22Rv1 (cell line): ENCODE measurements at regions not wholly inside any gene's neighbourhood (a gene's known extent, or its start where the extent isn't known, plus 50 kb on each side); places are given as distances from the start of the nearest gene placed in this dataset.

Experiments
- ZFX ChIP-seq: fragments of 450-650 bp; IDR thresholded peaks from 2 replicates; pipeline ENCODE4 v1.6.1; 2017; ENCODE audit warnings: antibody characterized with exemption, borderline replicate concordance
- TF ChIP-seq, protein P1 (sequence below): fragments of 450-650 bp; IDR thresholded peaks from 2 replicates; pipeline ENCODE4 v1.5.1; 2017; ENCODE audit warnings: mild to moderate bottlenecking

DNA sequence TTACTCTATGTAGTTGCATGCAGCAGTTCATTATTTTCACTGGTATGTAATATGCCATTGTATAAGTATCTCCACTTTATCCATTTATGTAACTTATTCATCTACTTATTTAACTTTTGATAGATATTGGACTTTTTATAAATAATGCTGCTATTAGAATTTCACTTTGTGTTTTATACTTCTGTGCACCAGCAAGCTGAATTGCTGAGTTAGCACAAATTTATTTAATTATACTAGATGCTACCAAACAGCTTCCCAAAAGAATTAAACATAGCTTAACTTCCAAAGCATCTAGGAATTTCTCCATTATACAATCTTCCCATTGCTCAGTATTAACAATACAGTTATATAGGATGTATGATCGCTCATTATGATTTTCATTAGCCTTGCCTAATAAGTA, 308.0 kb upstream of the FKBP1C start:
- TF ChIP-seq, protein P1, sequence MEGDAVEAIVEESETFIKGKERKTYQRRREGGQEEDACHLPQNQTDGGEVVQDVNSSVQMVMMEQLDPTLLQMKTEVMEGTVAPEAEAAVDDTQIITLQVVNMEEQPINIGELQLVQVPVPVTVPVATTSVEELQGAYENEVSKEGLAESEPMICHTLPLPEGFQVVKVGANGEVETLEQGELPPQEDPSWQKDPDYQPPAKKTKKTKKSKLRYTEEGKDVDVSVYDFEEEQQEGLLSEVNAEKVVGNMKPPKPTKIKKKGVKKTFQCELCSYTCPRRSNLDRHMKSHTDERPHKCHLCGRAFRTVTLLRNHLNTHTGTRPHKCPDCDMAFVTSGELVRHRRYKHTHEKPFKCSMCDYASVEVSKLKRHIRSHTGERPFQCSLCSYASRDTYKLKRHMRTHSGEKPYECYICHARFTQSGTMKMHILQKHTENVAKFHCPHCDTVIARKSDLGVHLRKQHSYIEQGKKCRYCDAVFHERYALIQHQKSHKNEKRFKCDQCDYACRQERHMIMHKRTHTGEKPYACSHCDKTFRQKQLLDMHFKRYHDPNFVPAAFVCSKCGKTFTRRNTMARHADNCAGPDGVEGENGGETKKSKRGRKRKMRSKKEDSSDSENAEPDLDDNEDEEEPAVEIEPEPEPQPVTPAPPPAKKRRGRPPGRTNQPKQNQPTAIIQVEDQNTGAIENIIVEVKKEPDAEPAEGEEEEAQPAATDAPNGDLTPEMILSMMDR: no peak
- TF ChIP-seq ZFX: no peak
